ENCODE measurements at regions not wholly inside any gene's neighbourhood (a gene's known extent, or its start where the extent isn't known, plus 50 kb on each side); places are given as distances from the start of the nearest gene placed in this dataset.
"Not testable (repeated sequence)": the region's sequence is repeated elsewhere in the genome, so short reads cannot be mapped to it uniquely, and the experiment has no call there.

- no peak for DNase-seq
Observed at GRCh38 chr6:121549736-121550135, 114.3 kb downstream of the GJA1 start.

DNA sequence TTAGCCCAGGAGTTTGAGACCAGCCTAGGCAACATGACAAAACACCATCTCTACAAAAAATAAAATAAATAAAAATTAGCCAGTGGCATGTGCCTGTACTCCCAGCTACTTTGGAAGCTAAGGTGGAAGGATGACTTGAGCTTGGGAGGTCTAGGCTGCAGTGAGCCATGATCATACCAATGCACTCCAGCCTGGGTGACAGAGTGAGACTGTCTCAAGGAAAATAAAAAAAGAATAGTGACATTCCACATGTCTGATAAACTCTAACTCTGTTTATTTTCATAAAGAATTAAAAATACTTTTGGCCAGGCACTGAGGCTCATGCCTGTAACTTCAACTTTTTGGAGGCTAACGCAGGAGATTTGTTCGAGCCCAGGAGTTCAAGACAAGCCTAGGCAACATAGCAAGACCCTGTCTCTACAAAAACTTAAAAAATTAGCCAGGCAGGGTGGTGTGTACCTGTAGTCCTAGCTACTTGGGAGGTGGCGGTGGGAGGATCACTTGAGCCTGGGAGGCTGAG is 115.1 kb downstream of the GJA1 start:
- DNase-seq, result no peak

DNA sequence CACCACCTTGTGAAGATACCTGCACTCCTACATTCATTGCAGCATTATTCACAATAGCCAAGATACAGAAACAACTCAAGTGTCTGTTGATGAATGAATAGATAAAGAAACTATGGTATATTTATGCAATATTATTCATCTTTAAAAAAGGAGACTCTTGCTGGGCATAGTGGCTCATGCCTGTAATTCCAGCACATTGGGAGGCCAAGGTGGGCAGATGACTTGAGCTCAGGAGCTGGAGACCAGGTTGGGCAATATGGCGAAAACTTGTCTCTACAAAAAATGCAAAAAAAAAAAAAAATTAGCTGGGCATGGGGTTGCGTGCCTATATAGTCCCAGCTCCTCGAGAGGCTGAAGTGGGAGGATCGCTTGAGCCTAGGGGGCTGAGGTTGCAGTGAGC is 119.8 kb downstream of the GJA1 start:
- no peak for DNase-seq

- DNase-seq, result not testable (repeated sequence)
Observed at GRCh38 chr6:121556149-121556548, 120.7 kb downstream of the GJA1 start.

GRCh38 chr6:121557146-121557940 is 121.9 kb downstream of the GJA1 start:
- no peak for DNase-seq

DNA sequence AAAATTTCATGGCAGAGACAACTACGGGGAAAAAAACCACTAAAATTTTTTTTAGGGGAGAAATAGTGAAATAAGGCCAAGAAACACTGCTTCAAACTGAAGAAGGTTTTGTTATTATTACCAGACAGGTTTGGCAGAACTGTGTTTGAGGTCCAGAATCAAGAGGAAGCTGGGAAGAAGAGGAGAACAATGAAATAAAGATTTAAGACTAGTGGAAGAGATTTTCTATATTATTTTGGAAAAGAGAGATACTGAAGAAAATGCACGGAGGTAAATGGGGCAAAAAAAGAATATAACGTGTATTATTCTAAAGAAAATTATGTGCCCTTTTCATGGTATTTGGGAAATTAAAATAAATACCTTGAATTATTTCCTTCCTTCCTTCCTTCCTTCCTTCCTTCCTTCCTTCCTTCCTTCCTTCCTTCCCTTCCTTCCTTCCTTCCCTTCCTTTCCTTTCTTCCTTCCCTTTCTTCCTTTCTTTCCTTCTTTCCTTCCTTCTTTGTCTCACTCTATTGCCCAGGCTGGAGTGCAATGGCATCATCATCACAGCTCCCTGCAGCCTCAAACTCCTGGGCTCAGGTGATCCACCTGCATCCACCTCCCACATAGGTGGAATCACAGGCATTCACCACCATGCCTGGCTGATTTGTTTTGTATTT is 124.3 kb downstream of the GJA1 start:
- DNase-seq, result no peak

DNA sequence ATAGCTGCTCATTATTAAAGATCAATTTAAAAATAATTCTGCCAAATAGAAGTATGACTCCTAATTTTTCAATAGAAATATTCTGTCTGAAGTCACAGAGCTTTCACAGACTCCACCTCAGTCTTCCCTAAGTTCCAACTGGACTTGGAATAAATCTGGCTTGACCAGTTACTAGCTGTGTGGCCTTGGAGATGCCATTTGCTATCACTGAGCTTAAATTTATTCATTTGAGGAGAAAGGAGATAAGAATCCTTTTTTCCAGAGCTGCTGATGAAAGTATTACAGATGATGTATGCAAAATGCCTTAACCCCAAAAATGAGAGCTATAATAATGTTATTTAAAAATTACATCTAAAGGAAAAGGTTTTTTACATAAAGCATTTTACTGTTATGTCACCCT is 125.0 kb downstream of the GJA1 start:
- DNase-seq, result no peak

- no peak for DNase-seq
Observed at GRCh38 chr6:121563286-121563685, 127.8 kb downstream of the GJA1 start.

GRCh38 chr6:121564529-121564928 is 129.1 kb downstream of the GJA1 start:
- DNase-seq, result not testable (repeated sequence)

DNA sequence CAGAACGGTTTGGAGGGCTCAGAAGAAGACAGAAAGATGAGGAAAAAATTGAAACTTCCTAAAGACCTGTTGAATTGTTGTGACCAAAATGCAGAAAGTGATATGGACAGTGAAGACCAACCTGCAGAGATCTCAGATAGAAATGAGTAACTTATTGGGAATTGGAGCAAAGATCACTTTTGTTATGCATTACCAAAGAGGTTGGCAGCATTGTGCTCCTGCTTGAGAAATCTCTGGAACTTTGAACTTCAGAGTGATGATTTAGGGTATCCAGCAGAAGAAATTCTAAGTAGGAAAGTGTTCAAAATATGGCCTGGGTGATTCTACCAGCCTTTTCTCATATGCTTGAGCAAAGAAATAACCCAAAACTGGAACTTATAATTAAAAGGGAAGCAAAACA is 136.0 kb downstream of the GJA1 start:
- no peak for DNase-seq

- DNase-seq, result peak; percentile 70
Observed at GRCh38 chr6:121573481-121573880, 138.0 kb downstream of the GJA1 start.

DNA sequence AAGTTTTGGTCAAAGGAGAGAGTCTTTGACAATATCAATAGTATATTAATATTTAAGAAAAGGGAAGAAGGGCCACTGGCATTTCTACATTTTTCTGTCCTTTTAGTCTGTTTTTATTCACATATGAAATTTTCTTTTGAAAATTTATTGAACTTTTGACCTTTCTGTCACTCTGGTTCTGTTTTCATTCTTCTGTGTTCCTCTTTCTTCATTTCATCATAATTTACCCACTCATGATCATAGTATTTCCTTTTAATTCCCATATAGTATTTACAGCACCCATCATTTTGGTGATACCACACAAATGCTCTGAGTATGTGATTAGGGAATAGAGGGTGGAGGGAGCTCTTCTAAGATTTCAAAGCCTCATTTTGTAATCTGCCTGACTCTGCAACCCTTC is 142.8 kb downstream of the GJA1 start:
- DNase-seq, result no peak

- DNase-seq, result no peak
Observed at GRCh38 chr6:121579478-121579877, 144.0 kb downstream of the GJA1 start.

DNA sequence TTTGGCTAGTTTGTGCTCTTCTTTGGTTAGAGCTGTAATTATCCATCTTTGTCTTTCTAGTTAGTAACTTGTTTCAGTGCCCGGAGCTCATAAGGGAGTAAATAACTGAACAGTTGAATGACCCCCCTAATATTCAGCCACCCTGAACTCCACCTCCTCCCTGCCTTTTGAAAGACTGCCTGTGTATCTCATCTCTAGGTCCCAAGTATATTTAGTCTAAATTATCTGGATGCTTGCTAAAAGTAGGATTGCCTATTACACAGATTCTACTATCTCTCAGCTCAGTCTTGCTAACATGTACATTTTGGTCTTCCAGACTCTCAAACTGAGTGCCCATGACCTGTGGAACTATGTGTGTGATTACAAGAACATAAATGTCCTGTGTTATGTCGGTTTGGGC is 145.9 kb downstream of the GJA1 start:
- no peak for DNase-seq

- no peak for DNase-seq
Observed at GRCh38 chr6:121582262-121582661, 146.8 kb downstream of the GJA1 start.

- DNase-seq, result peak; percentile 6
Observed at GRCh38 chr6:121584586-121585369, 149.3 kb downstream of the GJA1 start.

- DNase-seq, result no peak
Observed at GRCh38 chr6:121590438-121590837, 155.0 kb downstream of the GJA1 start.

DNA sequence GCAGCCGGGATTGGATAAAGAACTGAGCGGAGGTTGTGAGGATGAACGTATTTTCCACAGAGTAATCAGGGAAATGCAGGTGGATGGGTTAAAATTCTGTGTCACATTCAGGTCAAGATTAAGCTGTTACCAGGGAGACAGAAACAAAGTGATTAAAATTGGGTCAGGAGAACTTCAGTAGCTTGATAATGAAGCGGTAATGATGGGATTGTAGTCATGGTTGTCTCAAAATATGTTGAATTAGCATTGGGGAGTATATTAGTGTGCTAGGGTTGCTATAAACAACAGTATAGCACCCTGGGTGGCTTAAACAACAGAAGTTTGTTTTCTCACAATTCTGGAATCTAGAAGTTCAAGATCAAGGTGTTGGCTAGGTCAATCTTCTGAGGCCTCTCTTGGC is 155.5 kb downstream of the GJA1 start:
- no peak for DNase-seq

GRCh38 chr6:121592261-121592935 is 157.0 kb downstream of the GJA1 start:
- no peak for DNase-seq

DNA sequence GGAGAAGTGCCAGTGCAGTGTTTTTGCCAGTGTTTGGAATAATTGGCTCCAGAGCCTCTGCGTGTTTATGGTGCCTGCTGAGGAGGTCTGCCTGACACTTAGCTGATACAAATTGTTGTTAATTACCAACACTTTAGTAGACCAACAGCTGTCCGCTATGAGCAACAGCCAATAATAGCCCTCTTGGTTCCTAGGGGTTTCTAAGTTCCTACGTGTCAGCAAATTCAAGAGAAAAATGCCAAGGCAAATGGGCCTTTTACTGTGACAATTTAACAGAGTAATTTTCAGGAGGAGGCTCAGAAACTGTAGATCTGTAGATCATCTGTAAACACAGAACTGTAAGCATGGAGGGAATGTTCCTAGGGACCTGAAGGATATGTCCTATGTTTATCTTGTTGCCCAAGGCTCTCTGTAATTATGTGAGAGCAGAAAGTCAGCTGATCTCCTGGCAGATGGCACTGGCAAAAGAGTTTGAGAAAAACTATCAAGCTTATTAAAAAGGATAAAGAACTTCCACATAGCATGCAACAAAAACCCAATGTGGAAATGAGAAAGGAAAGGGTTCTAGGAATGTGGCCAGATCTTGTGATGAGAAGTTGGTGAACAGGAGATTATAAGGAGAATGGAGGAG is 157.7 kb downstream of the GJA1 start:
- no peak for DNase-seq

- DNase-seq, result no peak
Observed at GRCh38 chr6:121594053-121594452, 158.6 kb downstream of the GJA1 start.

DNA sequence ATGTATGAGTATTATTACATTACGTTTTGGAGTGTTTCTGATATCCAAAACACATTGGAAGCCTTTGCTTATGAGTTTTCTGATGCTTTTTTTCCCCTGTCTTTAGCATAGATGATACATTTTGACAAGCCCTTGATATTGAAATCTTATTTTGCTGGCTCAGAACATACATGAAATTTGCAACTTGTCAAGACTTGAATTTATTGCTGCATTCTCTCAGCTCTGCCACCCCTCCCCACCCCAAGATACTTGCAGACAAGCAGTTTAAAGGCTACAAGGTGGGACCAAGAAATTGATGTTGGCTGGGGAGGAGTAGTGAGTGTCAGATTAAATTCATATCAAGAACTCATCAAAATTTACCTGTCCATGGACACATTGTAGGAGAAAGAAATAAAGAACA is 160.2 kb downstream of the GJA1 start:
- DNase-seq, result no peak

DNA sequence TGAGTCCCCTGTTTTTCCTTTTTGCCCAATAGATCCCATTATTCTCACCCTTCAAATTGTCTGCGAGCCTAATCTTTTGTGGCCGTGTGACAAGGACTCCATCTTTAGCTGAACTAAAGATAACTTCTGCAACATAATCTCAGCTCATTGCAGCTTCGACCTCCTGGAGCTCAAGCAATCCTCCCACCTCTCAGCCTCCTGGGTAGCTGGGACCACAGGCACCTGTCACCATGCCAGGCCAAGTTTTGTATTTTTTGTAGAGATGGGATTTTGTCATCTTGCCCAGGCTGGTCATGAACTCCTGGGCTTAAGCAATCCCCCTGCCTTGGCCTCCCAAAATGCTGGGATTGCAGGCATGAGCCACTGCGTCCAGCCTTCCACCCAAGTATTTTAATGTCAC is 161.0 kb downstream of the GJA1 start:
- DNase-seq, result no peak

All from hematopoietic multipotent progenitor cell treated with erythropoietin and hydrocortisone succinate and interleukin-3 and kit ligand, for 8 days (in vitro differentiated cells).